GM21381 (cell line): ENCODE measurements at regions not wholly inside any gene's neighbourhood (a gene's known extent, or its start where the extent isn't known, plus 50 kb on each side); places are given as distances from the start of the nearest gene placed in this dataset.
A peak's percentile ranks its signal among the peaks of the same experiment; 100 is the strongest.
"Not testable (repeated sequence)": the region's sequence is repeated elsewhere in the genome, so short reads cannot be mapped to it uniquely, and the experiment has no call there.

Experiments
- ATAC-seq: cut with Tn5 transposase; IDR thresholded peaks from one replicate; pipeline ENCODE4 v1.9.1; 2021; ENCODE audit warnings: mild to moderate bottlenecking, moderate library complexity; ENCODE audit not compliant: unreplicated experiment

DNA sequence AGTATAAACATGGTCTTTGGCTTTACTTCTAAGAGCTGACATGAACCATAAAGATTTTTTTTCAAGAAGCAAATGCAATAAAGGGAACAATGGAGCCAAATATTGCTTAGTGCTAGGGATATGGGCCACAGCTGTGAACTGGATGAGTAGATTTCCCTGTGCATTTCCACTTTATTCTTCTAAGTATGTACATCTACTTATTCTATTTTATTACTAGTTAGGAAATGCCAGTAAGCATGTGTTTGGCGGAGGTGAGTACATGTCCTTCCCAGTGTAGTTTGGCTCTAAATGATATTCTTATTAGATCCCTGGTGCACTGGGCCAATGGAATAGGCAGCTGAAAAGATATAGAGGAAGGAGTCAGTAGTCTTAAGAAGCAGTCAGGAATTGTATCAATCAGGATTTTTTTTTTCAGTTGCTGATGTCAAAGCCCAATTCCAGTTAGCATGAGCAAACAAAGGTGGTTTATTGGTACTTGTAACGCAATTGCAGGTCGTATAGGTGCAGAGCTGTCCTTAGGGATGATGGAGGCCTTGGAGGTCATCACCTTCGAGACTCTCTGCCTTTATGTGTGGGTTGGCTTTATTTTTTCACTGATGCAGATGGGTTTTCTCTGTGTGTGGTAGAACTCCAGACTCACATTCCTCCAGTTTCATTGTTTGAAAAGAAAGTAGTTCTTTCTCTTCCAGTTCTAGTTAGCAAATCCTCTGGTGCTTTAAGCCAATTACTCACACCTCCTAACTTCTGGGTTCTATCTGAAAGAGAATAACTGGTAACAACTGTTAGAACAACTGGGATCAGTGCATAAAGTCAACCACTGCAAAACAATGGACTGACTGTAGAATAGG lies 139.0 kb upstream of the LRIG3 start:
- ATAC-seq = no peak

DNA sequence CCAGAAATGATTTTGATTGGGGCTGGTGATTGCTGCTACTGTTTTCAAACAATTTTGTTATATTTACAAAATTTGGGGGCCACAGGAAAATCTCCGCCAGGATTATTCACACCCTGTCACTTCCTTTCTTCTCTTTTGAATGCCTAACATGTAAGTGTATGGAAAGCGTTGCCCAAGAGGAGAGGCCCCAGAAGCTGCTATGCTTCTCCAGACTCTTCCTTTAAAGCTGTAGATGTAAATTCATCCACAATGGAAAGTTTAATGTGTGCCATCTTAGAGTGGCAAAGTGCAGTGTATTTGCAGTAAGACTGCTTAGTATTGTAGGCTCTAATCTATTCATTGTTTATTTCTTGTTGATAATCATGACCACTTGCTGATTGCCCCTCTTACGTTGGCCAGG lies 136.7 kb upstream of the LRIG3 start:
- ATAC-seq = no peak

GRCh38 chr12:59055204-59055860 lies 135.0 kb upstream of the LRIG3 start:
- ATAC-seq = peak; percentile 79

DNA sequence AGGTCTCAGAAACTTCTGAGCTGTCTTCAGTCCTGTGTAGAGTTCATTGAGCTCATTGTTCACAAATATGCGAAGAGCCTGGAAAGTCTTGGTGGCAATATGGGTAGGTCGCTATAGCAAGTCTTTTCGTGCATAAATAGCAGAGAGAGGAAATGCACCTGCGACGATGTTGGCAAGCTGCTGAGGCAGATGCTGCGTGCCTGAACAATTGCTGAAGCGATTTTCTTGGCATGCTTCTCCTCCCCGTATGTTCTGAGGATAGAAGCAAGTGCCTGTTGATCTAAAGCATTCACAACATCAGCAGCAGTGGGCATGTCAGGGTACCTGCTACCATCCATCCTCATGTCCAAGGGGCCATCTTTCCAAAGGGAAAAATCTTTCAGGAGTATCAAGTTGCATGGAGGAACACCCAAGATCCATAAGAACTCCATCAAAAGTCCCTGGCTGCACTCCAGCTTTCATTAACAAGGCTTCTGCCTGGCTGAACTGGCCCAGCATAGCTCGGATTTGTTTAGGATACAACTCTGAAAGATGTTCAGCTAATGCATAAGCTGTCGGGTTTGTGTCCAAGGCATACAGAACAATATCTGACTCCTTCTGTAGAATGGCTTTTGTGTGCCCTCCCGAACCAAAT lies 133.1 kb upstream of the LRIG3 start:
- ATAC-seq = not testable (repeated sequence)

GRCh38 chr12:59046763-59047534 lies 126.6 kb upstream of the LRIG3 start:
- ATAC-seq = no peak

GRCh38 chr12:59044791-59045190 lies 124.5 kb upstream of the LRIG3 start:
- no peak for ATAC-seq

GRCh38 chr12:59041241-59042121 lies 121.2 kb upstream of the LRIG3 start:
- no peak for ATAC-seq

- no peak for ATAC-seq
Observed at GRCh38 chr12:59040656-59041055, 120.4 kb upstream of the LRIG3 start.

DNA sequence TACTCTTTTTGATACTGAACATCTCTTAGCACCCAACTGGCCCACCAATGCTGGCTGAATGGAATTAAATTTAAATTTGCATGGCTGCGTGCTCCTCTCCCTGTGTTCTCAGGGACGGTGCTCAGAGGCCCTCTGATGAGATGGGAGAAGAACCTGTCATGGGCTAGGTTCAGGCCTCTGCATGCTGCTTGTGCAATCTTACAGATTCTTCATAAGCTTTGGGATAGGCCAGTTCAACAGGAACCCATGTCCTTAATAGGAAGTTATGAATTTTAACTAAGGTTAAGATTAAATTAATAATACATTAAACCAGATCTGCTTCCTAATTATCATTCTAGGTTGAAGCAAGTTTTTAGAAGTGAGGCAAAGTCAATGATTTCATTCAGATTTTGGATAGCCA lies 119.7 kb upstream of the LRIG3 start:
- no peak for ATAC-seq

DNA sequence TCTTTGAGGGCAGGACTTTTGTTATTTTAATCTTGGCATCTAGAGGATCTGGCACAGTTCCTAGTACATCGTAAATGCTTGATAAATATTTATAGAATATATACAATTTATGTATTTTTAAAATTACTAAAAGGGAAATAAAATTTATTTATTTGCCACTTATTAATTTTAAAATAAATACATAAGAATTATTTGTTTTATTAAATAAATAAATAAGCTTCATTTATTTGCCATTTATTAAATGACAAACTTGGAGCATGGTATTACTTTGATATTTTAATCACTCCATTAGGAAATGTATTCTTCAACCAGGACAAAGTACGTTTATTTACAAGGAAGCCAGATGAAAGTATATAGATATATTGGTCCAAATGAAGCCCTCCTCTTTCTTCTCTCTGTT lies 118.7 kb upstream of the LRIG3 start:
- no peak for ATAC-seq

DNA sequence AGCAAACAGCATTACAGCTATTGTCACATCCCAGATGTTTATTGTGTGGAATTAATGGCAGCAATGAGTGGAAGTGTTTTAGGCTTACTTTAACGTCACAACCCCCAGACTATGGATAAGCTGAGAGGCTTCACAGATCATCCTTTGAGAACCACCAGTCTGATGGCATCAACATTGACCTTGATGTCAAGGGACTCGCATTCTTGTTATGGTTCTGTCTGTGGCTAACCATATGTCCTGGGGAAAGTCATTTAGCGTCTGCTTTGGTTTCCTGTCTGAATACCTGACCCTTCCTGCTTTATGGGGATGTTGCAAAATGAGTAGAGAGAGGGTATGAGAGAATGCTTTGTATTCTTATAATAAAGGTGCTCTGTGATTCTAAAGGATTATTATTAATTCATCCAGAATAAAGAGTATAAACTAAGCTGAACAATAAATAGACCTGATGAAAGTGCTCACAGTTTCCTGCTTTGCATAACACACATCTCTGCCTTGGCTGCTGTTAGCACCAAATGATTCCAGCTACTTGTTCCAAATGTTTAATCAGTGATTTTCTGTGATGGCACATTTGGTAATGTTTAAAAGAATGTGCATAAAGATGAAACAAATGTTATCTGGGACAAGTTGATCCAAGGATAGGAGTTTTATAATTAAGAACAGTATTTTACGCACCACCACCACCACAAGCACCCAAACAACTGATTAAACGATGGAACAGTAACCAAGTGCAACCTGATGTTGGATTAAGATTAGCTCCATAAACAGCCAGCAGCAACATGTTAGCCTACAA lies 116.9 kb upstream of the LRIG3 start:
- ATAC-seq = no peak

- ATAC-seq = no peak
Observed at GRCh38 chr12:59036347-59036746, 116.0 kb upstream of the LRIG3 start.

DNA sequence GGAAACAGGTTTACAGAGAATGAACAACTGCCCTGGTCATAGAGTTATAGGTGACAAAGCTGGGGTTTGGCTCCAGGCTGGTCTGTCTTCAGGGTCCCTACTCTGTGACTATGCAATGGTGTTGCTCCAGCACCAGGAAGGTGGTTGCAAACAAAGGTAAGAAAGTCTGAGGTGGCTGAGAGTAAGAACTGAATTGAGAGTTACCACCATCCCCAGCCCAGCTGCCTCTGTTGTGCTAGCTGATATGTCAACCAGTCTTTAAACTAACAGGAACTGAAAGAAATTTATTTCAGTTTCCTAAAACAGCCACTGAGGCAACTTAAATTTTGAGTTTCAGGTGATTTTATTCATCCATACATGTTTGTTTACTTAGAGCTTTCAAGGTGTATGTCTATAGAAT lies 111.0 kb upstream of the LRIG3 start:
- ATAC-seq = no peak

DNA sequence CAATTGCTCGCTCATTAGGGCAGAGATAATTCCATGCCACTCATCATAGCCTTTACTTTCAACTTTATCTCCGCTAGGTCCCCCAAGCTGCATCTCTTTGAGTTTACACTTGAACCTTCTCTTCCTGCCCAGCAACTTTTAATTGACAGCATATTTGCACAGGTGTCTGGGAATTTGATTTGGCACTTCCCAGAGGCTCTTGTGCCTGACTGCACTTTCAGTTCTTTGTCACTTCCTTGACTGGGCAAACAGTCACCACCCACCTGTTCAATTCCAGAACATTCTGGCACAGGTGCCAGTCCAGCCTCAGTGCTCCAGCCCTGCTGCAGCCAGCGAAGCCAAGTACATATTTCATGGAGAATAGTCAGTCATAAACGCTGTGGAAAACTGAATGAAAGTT lies 110.1 kb upstream of the LRIG3 start:
- ATAC-seq = no peak

DNA sequence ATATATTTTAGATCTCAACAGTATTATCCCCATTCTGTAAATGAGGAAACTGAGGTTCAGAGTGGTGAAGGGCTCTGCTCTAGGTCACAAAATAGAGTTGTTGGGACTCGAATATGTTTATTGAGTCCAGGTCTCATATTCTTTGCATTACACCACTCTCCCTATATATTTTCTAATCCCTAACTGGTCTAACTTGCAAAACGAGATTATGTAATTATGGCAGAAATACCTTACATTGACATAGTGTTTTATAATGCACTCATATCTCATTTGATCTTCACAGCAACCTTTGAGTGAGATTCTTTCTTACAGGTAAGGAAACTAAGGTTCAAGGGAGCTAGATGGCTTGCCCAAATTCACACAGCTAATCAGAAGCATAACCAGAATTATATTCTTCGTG lies 106.9 kb upstream of the LRIG3 start:
- ATAC-seq = no peak

- no peak for ATAC-seq
Observed at GRCh38 chr12:59023861-59024424, 103.6 kb upstream of the LRIG3 start.

DNA sequence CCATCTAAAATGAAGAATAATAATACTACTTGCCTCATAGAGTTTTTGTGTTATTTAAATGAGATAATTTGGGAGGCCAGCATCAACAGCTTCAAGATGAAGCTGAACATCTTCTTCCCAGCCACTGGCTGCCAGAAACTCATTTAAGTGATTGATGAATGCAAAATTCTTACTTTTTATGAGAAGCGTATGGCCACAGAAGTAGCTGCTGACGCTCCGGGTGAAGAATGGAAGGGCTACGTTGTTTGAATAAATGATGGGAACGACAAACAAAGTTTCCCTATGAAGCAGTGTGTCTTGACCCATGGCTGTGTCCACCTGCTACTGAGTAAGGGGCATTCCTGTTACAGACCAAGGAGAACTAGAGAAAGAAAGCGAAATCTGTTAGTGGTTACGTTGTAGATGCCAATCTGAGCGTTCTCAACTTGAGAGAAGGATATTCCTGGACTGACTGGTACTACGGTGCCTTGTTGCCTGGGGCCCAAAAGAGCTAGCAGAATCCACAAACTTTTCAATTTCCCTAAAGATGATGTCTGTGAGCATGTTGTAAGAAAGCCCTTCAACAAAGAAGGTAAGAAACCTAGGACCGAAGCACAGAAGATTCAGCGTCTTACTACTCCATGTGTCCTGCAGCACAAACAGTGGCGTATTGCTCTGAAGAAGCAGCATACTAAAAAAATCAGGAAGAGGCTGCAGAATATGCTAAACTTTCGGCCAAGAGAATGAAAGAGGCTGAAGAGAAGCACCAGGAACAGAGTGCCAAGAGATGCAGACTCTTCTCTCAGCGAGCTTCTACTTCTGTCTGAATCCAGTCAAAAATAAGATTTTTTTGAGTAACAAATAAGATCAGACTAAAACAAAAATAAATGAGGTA lies 100.0 kb upstream of the LRIG3 start:
- no peak for ATAC-seq

- ATAC-seq = no peak
Observed at GRCh38 chr12:59014885-59015284, 94.6 kb upstream of the LRIG3 start.
